ENCODE measurements at regions not wholly inside any gene's neighbourhood (a gene's known extent, or its start where the extent isn't known, plus 50 kb on each side); places are given as distances from the start of the nearest gene placed in this dataset.

DNA sequence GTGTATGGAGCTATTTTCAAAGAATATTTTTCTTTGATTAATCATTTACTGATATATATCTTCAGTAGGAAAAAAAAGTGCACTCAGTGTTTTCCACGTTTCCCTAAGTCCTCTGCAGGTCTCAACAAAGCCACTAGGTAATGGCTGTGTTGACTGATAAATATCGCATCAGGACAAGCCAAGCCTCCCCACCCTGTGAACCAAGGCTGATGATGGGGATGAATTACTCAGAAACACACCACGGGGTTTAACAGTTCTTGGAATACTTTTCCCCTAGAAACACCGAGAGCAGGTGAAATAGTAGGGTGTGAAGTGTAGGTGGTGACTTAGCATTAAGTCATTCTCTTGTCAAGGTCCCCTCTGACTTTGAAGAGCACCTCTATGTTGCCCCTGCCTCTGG is 423.5 kb upstream of the IGFBP3 start:
- no peak for DNase-seq

DNA sequence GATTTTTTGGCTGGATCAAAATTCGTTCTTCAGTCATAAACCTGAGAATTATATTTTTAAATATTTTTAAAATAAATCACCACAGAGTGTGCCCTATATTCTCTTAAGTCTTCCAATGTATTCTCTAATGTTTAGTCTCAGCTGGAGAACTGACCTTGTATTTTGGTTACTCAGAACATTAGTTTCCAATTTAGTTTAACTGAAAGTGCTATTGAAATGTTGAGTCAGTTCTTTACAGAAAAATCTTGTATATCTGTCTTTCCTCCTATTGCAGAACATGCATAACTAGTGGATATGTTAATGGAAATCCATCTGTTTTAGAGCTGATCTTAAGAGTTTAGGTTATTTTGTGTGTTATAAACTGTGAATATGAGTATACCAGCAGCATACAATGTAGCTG is 422.7 kb upstream of the IGFBP3 start:
- DNase-seq, result no peak

DNA sequence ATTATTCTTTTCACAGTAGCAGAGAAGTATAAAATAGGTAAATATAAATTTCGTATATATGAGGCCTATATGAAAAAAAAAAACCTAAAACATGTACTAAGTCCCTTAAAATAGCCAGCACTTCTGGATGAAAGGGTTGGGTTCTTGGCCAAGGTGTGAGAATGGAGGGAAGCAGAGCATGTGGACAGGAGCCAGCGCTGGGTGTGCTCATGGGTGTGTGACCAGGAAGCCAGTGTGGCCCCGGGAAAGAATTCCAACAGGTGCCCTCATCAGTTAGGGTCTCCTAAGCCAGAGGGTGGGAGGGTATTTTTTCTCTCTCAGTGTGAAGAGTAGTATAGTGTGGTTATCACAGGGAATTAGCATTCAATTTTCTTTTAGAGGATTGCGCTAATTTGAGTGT is 401.9 kb upstream of the IGFBP3 start:
- DNase-seq, result no peak

DNA sequence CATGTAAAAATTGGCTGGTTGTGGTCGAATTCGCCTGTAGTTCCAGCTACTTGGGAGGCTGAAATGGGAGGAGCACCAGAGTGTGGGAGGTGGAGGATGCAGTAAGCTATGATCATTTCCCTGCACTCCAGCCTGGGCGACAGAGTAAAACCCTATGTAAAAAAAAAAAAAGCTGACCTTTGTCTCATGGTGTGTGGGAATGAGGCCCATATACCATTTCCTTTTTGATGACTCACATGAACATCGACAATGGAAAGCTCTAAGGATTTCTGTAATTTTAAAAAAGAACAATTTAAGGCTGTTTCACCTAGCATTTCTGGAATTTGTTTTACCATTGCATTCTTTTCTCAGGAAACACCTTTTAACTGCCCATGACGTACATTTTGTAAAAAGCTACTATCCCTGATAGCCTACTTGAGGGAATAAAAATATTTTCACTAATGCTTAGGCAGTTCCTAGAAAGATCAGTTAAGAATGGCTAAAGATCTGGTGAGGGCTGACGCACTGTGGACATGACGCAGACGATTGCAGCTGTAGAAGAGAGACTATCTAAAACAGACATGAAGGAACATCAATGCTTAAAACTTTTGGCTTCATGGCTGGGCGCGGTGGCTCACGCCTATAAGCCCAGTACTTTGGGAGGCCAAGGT is 400.6 kb upstream of the IGFBP3 start:
- DNase-seq, result no peak

DNA sequence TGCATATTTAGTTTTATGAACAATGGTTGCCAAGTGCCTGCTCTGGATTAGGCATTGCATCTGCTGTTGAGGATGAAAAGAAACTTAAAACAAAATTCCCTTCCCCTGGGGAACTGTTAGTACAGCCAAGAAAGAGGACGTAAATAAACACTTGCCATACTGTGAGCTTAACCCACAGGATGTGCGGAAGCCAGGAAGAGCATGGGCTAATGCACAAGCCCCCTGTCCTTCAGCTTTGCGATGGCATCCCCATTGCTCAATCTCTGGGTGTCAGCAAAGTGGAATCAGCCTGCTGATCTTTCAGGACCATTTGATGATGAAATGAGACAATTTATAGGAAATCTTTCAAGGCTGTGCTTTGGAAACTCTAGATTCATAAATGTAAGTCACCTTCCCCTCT is 399.9 kb upstream of the IGFBP3 start:
- no peak for DNase-seq

DNA sequence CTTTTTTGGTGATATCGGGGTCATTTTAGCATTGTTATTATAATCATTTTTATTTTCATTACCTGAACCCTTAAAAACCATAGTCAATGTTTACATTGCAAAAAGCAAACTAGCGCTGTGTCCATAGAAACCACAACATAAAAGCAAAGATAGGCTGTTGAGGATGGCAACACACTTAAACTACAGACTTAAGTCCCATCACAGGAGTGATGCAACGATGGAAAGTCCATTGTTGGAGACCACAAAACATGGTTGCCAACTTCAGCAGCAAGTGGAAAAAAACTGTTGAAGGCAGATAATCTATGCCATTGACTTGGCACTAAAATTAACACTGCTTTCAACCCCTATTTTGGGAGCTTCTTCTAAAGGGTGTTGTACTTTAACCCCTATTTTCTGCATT is 398.8 kb upstream of the IGFBP3 start:
- DNase-seq, result no peak

DNA sequence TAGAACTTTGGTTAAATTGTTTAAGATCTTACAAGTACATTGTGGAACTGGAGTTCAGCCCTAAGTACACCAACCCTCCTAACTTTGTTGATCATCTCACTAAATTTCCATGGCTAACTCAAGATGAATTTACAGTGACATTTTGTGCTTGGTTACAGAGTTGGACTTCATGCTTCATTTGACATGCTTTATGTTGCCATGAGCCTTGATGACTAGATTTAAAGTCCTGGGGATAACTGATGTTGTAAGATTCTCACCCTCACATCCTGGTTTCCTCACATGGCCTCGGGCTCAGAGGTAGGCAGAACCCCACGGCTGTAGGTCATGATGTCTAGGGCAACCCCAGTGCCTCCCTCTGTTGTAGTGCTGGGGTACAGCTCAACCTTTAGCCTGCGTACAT is 397.2 kb upstream of the IGFBP3 start:
- no peak for DNase-seq

DNA sequence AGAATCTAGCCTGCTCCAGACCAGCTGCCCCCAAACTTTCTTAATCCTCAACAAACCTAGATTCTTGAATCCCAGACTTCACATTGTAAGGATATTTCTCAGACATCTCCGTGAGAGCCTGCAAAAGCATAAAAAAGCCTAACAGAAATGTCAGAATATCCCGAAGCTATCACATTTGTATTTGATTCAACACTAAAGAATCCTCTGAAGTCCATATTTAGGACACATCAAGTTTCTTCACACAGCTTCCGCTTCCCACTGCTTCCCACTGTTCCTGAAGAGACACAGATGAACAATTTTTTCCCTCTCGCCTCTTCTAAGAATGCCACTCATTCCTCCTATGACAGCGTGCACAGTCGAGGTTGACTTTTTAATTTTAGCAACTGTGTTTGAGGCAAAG is 396.2 kb upstream of the IGFBP3 start:
- DNase-seq, result no peak

DNA sequence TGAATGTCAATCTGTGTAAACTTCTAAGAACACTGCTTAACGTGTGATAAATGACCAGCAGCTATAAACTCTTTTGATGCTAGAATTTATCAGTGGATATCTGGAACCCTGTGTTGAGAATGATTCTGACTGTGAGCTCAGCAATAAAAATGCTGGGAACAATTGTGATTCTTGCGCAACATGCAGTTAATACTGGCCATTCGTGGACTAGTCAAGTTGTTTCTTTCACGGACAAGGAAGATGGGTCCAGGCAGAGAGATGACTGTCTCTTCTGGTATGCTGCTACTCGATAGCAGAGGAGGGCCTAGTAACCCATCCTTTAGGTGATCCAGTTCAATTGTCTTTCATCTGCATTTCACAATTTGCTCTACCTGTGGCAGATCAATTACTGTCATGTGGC is 394.8 kb upstream of the IGFBP3 start:
- DNase-seq, result no peak

DNA sequence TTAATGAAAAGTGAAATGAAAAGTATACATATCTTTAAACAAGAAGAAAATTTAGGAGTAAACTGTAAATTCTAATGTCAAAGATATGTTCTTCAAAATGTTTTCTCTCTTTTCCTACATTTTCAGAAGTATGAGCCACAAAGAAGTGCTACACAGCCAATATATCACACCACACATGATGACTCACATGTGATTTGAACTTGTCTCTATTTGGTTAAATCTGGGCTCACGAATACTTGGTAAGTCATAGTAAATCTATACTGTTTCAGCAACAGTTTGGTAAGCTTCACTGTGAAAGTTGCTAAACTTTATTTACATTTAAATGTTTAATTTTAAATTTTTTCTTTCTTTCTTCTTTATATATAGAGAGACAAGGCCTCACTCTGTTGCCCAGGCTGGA is 380.6 kb upstream of the IGFBP3 start:
- DNase-seq, result no peak

DNA sequence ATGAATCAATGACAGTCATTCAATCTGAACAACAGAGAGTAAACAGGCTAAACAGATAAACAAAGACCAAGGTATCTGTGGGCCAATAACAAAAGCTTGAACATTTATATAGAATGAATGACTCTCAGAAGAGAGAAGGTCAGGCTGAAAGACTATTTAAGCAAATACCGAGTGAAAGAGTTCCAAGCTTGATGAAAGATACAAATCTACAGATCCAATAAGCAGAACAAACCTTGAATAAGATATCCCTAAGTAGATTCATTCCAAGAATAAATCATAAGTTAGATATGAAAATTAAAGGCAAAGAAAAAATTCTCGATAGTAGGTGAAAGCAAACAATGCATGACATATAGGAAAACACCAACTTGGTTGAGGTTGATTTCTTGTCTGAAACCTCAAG is 376.4 kb upstream of the IGFBP3 start:
- DNase-seq, result no peak

DNA sequence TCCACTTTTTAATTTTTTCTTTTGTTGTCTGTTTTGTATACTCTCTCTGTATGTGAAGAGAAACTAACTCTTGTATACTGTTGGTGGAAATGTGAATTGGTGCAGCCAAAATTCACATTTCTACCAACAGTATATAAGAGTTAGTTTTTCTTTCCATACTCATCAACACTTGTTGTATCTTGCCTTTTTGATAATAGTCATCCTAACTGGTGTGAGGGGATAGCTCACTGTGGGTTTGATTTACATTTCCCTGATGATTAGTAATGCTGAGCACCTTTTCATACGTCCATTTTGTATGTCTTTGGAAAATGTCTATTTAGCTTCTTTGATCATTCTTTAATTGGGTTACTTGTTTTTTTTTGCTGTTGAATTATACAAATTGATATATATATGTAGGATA is 375.5 kb upstream of the IGFBP3 start:
- DNase-seq, result no peak

DNA sequence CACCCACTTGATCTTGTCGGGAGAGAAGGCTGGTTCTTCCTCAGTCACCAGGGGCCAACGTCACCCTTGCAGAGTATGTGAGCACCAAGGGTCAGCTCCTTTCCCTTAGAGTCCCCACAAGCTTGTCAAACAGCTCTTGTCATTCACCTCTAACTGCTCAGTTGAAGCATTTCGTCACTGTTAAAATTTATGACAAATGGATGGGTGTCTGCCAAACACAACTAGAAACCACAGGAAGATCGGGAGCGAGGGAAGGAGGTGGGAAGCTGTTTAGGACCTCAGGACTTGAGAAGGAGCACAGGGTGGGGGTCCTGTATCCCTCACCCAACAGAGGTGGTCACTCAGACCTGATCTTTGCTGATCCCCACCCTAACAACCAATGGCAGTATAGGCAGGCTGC is 373.3 kb upstream of the IGFBP3 start:
- no peak for DNase-seq

DNA sequence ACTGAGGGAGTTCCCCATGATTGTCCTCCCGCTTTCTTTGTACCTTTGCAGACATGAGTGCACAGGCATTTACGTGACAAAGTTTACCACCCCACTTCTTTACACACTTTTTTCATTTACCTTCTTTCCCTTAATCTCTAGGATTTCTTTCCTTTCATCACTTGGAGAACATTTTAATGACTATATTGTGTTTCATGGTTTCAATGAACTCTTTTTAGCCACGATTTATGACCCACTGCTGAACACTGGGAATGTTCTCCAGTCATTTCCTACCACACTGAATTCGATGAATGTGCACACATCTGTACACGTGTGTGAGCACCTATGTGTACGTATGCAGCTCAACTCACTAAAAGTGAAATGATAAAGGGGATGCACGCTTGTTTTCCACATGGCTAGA is 371.7 kb upstream of the IGFBP3 start:
- DNase-seq, result no peak

DNA sequence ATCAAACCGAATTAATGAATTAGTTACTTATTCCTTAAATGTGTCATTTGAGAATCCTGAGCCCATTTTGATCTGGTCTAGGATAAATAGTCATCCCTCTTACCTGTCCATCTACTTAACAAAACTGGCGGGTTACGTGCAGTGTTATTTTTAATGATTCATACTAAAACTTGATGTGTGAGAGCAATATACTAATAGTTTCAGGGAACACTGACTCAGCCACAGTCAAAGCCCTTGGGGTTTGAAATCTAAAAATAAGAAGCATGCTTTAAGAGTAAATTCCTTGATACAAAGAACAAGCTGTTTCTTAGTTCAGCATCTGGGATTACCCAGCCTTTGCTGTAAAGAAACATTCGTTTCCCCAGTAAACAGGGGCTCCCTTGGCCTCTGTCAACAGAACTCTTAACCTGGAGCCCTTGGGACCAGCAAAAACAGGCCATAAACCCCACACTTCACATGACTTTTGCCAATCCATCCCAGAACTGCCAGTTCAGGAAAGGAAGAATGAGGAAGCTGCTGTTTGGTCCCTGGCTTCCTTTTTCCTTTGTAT is 370.6 kb upstream of the IGFBP3 start:
- no peak for DNase-seq

DNA sequence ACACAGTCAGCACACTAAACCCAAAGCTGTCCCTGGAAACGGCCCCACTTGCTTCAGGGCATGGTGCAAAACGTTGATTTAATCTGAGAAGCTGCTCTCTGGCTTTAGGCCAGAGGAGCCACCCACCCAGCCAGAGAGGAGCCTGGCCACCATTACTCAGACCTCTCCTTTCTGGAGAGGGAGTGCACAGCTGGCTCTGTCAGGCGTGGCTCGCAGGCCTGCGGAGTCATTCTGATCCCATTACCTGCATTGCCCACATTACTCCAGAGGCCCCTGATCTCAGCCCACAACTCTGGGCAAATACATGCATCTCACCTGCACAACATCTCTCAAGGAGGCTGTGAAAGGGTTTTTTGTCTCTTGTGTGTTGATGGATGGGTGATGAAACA is 370.0 kb upstream of the IGFBP3 start:
- no peak for DNase-seq

DNA sequence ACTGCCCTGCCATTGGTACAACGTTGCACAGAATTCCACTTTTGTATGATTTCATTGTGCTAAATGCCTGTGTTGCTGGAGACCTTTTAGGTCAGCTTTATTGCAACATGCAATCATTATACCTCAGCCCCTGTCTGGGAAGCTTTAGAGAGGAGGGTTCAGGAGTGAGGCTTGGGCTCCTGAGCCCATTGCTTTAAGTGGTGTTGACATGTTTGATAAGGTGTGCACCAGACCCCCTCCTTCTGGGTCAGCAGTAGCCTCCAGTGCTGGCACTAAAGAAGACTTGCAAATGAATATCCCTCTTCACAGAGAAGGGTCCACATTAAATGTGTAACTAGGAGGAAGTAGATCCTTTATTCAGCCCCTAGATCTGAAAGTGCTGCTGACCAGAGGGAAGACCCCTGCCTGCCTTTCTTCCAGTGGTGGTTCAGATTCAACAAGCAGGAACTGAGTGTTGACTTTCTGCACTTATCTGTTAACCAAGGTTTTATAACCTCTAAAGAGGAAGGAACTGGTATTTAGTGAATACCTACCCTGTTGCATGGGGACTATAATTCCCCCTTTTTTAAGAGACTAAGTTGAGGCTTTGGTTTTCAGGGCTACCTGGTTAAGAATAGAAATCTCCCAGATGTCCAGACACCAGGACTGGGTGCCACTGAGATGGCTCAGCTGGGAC is 369.4 kb upstream of the IGFBP3 start:
- DNase-seq, result no peak

DNA sequence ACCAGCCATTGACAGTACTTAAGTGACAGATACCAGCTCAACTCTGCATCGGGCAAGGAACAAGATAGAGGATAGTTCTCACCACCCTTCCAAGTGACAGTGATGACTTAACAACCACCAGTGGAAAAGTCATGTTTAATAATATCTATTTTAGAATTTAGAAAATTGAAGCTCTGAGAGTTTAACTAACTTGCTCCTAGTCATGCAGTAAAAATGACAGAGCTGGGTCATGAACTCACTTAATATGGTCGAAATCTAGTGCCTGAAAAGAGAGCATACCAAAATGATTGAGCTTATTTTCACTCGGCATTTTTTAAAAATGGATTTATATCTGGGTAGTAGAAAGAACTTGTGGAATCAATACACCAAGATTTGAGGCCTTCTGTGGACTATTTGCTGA is 367.8 kb upstream of the IGFBP3 start:
- no peak for DNase-seq

DNA sequence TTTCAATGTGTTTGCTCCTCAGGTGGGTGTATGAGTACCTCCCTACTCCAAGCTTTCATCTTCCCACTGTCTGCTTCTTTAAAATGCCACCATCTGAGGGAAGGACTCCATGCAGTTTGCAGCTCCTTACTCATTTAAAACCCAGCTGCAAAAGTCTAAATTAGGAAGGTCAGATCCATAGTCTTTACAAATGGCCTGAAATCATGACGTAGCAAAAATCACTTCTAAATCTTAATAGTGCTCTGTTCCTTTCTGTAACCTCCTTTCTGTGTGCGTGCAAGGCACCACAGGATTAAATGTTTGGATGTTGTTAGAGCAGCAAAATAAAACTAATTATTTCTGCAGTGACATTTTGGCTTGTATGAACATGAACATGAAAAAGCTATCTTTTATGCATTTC is 366.9 kb upstream of the IGFBP3 start:
- DNase-seq, result no peak

DNA sequence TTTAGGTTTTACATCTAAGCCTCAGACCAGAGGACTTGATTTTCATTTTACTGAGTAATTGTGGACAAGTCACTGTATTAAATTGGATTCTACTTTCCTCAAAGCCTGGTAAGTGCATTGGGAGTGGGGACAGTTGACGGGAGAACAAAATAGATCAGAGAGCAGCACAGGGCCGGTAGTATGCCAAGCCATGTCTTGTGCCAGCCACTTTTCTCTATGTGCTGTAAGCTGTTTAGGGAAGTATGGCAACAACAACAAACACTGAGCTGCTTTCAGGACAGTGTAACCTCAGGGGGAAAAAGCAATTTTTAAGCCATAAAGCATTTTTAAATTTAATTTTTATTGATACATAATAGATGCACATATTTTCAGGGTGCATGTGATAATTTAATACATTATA is 365.9 kb upstream of the IGFBP3 start:
- no peak for DNase-seq

DNA sequence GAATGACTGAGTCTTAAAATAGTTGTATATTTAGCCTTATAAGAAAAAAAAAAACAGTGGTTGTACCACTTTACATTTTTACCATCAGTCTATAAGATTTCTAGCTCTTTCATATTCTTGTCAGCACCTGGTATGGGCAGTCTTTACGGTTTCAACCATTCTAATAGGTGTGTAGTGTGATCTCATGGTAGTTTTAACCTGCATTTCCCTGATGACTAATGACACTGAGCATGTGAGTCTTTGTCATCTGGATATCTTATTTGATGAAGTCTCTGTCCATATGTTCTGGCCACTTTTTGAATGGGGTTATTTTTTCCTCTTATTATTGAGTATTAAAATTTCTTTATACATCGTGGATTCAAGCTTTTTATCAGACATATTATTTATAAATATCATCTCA is 365.3 kb upstream of the IGFBP3 start:
- DNase-seq, result no peak

DNA sequence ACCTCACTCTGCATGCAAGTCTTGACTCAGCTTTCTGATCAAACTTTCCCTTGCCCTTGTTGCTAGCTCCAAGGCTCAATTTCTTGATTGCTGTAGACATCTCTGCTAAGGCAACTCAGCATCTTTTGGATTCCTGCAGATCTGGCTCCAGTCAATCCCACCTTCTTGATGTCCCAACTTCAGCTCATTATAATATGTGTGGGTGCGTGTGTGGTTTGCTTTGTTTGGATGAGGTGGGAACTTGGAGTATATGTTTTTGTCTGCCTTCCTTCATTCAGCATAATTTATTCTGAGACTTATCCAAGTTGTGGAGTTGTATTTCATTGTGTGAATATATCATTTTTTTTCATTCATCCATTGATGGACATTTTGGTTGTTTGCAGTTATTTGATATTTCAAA is 364.8 kb upstream of the IGFBP3 start:
- DNase-seq, result no peak

DNA sequence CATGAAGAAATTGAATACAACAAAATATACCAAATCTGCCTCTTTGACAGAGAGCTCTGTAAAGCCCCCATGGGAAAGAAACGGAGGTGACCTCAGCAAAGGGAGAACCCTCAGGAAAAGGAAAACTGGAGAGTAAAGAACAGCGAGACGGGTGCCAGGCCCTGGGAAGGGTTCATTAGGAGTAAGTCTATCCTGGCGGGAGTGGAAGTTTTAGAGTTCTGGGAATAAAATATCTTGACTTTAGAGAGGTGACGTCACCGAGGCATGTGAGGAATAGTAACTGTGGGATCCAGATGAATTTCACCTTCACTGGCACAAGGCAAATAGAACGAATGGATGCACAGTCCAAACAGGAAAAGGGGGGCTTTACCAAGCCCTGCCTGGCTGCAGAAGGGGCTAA is 362.8 kb upstream of the IGFBP3 start:
- DNase-seq, result no peak

DNA sequence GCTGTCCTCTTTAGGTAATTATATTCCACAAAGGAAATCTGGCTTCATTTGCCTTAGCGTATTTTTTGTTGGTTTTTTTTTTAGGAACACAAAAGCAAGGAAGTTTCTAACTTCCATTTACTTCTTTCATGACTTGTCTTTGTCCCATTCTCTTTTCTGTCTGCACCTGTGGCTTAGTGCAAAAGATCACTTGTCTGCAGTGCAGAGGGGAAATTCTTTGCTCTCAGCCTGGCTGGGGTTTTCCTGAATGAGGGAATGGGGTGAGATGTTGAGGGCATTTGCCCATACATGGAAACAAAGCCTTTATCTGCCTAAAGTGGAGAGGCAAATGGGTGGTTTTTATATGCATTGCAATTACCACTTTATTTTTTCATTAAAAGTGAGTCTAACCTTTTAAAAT is 361.1 kb upstream of the IGFBP3 start:
- no peak for DNase-seq

DNA sequence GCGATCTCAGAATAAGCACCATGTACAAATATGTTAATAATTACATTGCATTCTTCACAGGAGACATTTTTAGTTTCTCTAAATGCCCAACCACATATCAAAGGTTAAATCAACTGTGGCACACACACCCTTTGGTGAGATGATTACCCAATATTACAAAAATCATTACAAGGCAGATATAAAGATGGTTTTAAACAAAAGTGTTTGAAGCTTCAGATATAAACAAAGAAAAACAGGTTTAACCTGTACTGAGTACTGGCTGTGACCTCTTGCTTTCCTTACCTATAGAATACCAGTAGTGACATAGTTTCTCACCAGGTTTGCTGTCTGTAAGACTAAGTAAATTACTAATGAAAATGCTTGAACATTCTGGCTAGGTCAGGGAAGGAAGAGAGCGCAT is 360.0 kb upstream of the IGFBP3 start:
- no peak for DNase-seq

Data from activated T-cell treated with anti-CD3 and anti-CD28 coated beads, Interleukin-2, amount 50 U/mL, for 48 hours (primary cell).